SU-DHL-6 (cell line): ENCODE measurements at regions not wholly inside any gene's neighbourhood (a gene's known extent, or its start where the extent isn't known, plus 50 kb on each side); places are given as distances from the start of the nearest gene placed in this dataset.
"Not testable (repeated sequence)": the region's sequence is repeated elsewhere in the genome, so short reads cannot be mapped to it uniquely, and the experiment has no call there.

ENCODE experiments used
- H2AFZ ChIP-seq: fragments of 200-600 bp; sonication (generic); 2 replicates; pipeline ENCODE4 v1.6.1; 2014; ENCODE audit warnings: low read depth, mild to moderate bottlenecking, moderate library complexity, mixed read lengths, antibody characterized with exemption, low read length; ENCODE audit not compliant: severe bottlenecking
- H3F3A ChIP-seq: fragments of 200-600 bp; shearing (Covaris generic); 2 replicates; pipeline ENCODE4 v1.6.0; 2016; ENCODE audit warnings: antibody characterized with exemption, mild to moderate bottlenecking; ENCODE audit not compliant: insufficient read depth
- H3K27ac ChIP-seq: fragments of 200-600 bp; sonication (generic); 2 replicates; pipeline ENCODE4 v1.5.1; 2016; ENCODE audit warnings: low read depth, mild to moderate bottlenecking, low read length, moderate library complexity, mixed read lengths
- H3K27me3 ChIP-seq: fragments of 200-600 bp; sonication (generic), shearing (Covaris generic); 2 replicates; pipeline ENCODE4 v1.6.0; 2014; ENCODE audit warnings: mild to moderate bottlenecking, low read length
- H3K36me3 ChIP-seq: fragments of 200-600 bp; sonication (generic); 2 replicates; pipeline ENCODE4 v1.6.1; 2014; ENCODE audit warnings: mild to moderate bottlenecking, low read length, mixed read lengths
- H3K4me2 ChIP-seq: fragments of 300-600, 200-600 bp; shearing (Covaris generic), sonication (generic); 2 replicates; pipeline ENCODE4 v1.6.0; 2014; ENCODE audit warnings: low read length, low read depth, mild to moderate bottlenecking; ENCODE audit not compliant: poor library complexity, severe bottlenecking
- H3K4me3 ChIP-seq: fragments of 200-600 bp; sonication (generic); 2 replicates; pipeline ENCODE4 v1.5.1; 2014; ENCODE audit warnings: antibody characterized with exemption, low read length, mild to moderate bottlenecking, mixed read lengths; ENCODE audit not compliant: insufficient read depth, poor library complexity, severe bottlenecking
- H3K79me2 ChIP-seq: fragments of 200-600 bp; sonication (generic); 2 replicates; pipeline ENCODE4 v1.6.1; 2014; ENCODE audit warnings: mild to moderate bottlenecking, low read length, moderate library complexity; ENCODE audit not compliant: insufficient read depth
- H3K9ac ChIP-seq: fragments of 200-600 bp; sonication (generic); 2 replicates; pipeline ENCODE4 v1.7.0; 2014; ENCODE audit warnings: mild to moderate bottlenecking, low read length
- H3K9me2 ChIP-seq: fragments of 200-600 bp; sonication (generic); replicated peaks from 2 replicates; pipeline ENCODE4 v1.6.1; 2014; ENCODE audit warnings: low read length; ENCODE audit not compliant: insufficient read depth
- H3K9me3 ChIP-seq: fragments of 200-600 bp; sonication (generic); 2 replicates; pipeline ENCODE4 v1.6.1; 2014; ENCODE audit warnings: low read length, mixed read lengths; ENCODE audit not compliant: insufficient read depth
- H4K20me1 ChIP-seq: fragments of 200-600 bp; sonication (generic); 2 replicates; pipeline ENCODE4 v1.6.1; 2014; ENCODE audit warnings: low read depth, mild to moderate bottlenecking, antibody characterized with exemption, low read length, moderate library complexity, mixed read lengths

DNA sequence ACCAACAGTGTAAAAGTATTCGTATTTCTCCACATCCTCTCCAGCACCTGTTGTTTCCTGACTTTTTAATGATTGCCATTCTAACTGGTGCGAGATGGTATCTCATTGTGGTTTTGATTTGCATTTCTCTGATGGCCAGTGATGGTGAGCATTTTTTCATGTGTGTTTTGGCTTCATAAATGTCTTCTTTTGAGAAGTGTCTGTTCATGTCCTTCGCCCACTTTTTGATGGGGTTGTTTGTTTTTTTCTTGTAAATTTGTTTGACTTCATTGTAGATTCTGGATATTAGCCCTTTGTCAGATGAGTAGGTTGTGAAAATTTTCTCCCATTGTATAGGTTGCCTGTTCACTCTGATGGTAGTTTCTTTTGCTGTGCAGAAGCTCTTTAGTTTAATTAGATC, 86.9 kb downstream of the CCDC74A start:
- H2AFZ ChIP-seq, H3K27me3 ChIP-seq, H3K4me3 ChIP-seq, H3K27ac ChIP-seq, H3K4me2 ChIP-seq, H3K9ac ChIP-seq, H3K36me3 ChIP-seq, H3F3A ChIP-seq, H3K79me2 ChIP-seq, H4K20me1 ChIP-seq, H3K9me2 ChIP-seq, H3K9me3 ChIP-seq: not testable (repeated sequence)

DNA sequence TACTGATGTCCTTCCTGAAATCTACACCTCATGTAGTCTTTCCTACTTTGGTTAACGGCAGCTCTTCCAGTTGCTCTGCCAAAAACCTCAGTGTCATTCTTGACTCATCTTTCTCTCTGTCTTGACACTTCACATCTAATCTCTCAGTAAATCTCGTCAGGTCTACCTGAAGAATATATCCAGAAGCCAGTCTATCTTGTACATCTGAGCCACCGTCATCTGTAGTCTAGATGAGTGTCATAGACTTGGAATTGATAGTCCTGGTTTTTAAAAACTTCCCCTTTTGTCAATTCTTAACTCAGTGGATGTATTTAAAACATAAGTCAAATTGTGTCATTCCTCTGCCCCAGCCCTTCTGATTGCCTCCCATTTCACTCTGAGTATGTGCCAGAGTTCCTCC, 90.6 kb downstream of the CCDC74A start:
- not testable (repeated sequence) for H3K36me3 ChIP-seq, H3K4me2 ChIP-seq

DNA sequence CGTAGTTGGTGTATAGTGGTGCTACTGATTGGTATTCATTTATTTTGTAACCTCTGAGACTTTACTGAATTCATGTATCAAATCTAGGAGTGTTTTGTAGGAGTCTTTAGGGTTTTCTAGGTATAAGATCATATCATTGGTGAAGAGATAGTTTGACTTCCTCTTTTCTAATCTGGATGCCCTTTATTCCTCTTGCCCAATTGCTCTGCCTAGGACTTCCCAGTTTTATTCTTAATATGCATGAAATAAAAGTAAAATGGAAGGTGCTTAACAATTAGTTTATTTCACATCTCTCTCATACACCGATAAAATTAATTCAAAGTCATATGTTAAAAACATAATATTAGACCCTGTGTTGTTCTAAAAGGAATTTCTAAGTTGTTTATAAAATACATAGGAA, 95.2 kb downstream of the CCDC74A start:
- H3F3A ChIP-seq, H3K4me3 ChIP-seq, H3K9me2 ChIP-seq, H3K9ac ChIP-seq, H3K27me3 ChIP-seq, H3K9me3 ChIP-seq, H3K27ac ChIP-seq, H4K20me1 ChIP-seq, H3K4me2 ChIP-seq, H3K36me3 ChIP-seq, H2AFZ ChIP-seq, H3K79me2 ChIP-seq: not testable (repeated sequence)

More for the DNA sequence above, 90.6 kb downstream of the CCDC74A start:
- H3K27me3 ChIP-seq, H2AFZ ChIP-seq, H3F3A ChIP-seq, H3K9ac ChIP-seq, H3K4me3 ChIP-seq, H3K79me2 ChIP-seq, H3K9me2 ChIP-seq, H3K9me3 ChIP-seq, H4K20me1 ChIP-seq, H3K27ac ChIP-seq: not testable (repeated sequence)

DNA sequence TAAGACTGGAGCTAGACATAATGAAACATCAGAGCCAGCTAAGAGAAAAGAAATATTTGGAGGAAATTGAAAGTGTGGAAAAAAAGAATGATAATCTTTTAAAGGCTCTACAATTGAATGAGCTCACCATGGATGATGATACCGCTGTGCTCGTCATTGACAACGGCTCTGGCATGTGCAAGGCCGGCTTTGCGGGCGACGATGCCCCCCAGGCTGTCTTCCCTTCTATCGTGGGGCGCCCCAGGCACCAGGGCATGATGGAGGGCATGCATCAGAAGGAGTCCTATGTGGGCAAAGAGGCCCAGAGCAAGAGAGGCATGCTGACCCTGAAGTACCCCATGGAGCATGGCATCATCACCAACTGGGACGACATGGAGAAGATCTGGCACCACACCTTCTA, 98.3 kb downstream of the CCDC74A start:
- not testable (repeated sequence) for H3K4me2 ChIP-seq, H3F3A ChIP-seq, H3K9me3 ChIP-seq, H3K9me2 ChIP-seq, H3K27ac ChIP-seq, H4K20me1 ChIP-seq, H3K36me3 ChIP-seq, H3K79me2 ChIP-seq, H3K27me3 ChIP-seq, H3K9ac ChIP-seq, H2AFZ ChIP-seq, H3K4me3 ChIP-seq

DNA sequence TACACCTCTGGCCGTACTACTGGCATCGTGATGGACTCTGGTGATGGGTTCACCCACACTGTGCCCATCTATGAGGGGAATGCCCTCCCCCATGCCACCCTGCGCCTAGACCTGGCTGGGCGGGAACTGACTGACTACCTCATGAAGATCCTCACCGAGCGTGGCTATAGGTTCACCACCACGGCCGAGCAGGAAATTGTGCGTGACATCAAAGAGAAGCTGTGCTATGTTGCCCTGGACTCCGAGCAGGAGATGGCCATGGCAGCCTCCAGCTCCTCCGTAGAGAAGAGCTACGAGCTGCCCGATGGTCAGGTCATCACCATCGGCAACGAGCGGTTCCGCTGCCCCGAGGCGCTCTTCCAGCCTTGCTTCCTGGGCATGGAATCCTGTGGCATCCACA, 98.9 kb downstream of the CCDC74A start:
- not testable (repeated sequence) for H3K27ac ChIP-seq, H4K20me1 ChIP-seq, H3K9me3 ChIP-seq, H2AFZ ChIP-seq, H3K36me3 ChIP-seq, H3F3A ChIP-seq, H3K27me3 ChIP-seq, H3K79me2 ChIP-seq, H3K4me2 ChIP-seq, H3K4me3 ChIP-seq, H3K9ac ChIP-seq, H3K9me2 ChIP-seq

DNA sequence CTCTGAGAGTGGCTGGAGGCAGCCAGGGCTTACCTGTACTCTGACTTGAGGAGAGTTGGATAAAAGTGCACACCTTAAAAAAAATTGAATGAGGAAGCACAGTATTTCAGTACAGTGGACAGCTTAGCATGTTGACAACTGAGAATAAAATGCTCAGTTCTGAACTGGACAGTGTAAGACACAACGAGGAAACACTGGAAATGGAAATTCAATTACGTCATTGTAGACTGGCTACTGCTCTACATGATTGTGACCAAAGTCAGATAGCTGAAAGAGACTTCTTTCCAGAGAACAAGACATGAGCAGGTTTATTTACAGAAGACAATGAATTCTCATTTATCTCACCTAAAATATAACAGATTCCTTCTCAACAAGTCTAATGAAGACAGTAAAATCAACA, 100.1 kb downstream of the CCDC74A start:
- not testable (repeated sequence) for H3K27ac ChIP-seq, H3K36me3 ChIP-seq

DNA sequence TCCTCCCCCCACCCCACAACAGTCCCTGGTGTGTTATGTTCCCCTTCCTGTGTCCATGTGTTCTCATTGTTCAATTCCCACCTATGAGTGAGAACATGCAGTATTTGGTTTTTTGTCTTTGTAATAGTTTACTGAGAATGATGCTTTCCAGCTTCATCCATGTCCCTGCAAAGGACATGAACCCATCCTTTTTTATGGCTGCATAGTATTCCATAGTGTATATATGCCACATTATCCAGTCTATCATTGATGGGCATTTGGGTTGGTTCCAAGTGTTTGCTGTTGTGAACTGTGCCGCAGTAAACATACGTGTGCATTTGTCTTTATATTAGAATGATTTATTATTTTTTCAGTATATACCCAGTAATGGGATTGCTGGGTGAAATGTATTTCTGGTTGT, 104.0 kb downstream of the CCDC74A start:
- not testable (repeated sequence) for H3K36me3 ChIP-seq, H3F3A ChIP-seq, H3K27ac ChIP-seq, H3K9ac ChIP-seq, H3K79me2 ChIP-seq, H3K4me2 ChIP-seq, H3K9me3 ChIP-seq, H3K9me2 ChIP-seq, H4K20me1 ChIP-seq, H2AFZ ChIP-seq, H3K27me3 ChIP-seq, H3K4me3 ChIP-seq

More for the DNA sequence above, 100.1 kb downstream of the CCDC74A start:
- not testable (repeated sequence) for H3K27me3 ChIP-seq, H3K79me2 ChIP-seq, H3K9ac ChIP-seq, H3K4me2 ChIP-seq, H3F3A ChIP-seq, H4K20me1 ChIP-seq, H2AFZ ChIP-seq, H3K9me3 ChIP-seq, H3K9me2 ChIP-seq, H3K4me3 ChIP-seq

DNA sequence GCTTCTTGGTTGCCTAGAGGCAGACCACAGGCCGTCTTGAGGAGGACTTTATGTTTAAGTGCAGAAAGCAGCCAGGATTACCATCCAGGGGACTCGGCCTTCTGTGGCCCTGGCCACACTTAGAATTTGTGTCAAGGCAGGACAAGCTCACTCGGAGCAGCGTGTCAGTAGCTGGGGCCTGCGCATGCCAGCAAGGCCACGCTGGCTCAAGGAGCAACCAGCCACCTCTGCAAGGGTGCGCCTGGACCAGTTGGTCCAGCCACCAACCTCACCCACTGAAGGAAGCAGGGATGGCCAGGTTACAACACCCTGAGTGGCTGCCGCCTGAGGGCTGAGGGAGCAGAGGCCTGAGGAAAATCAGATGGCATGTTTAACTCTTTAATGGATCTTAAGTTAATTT, 105.7 kb downstream of the CCDC74A start:
- H3K79me2 ChIP-seq, H3K4me3 ChIP-seq, H3K36me3 ChIP-seq, H3K9ac ChIP-seq, H3K27me3 ChIP-seq, H3K27ac ChIP-seq, H3F3A ChIP-seq, H4K20me1 ChIP-seq, H3K9me2 ChIP-seq, H2AFZ ChIP-seq, H3K4me2 ChIP-seq, H3K9me3 ChIP-seq: not testable (repeated sequence)
